ENCODE measurements at regions not wholly inside any gene's neighbourhood (a gene's known extent, or its start where the extent isn't known, plus 50 kb on each side); places are given as distances from the start of the nearest gene placed in this dataset.

DNA sequence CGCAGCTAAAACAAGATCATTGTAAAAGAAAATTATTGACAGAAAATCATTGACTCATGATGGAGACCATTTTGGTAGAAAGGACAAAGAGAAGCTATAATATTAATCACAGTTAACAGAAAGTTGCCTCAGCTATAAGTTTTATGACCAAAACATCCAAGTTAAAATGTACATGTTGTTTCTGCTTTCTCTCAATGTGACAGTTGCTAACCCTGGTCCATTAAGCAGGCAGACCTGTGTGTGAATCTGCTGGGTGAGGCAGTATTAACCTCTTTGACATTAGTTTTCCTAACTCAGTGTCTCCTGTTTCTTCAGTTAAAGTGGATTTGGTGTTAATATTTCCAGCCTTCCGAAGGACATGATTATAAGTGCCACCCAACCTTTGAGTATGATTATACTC, 94.8 kb upstream of the DCLK2 start:
- Mint-ChIP-seq H3K27me3 (ENCODE audit: low read depth in 3 of 3) (peaks cover 0 to 2% (median 0%) of the 10 kb centered on the region in 3 donors), H3K4me3 (no peak overlapping the region), H3K9me3 (peaks cover 0 to 2% (median 0%) of the 10 kb centered on the region in 6 donors), H3K27ac (no peak overlapping the region), H3K36me3 (no peaks in the 10 kb centered on the region), H3K4me1 (no peaks in the 10 kb centered on the region)
- no peak for DNase-seq

DNA sequence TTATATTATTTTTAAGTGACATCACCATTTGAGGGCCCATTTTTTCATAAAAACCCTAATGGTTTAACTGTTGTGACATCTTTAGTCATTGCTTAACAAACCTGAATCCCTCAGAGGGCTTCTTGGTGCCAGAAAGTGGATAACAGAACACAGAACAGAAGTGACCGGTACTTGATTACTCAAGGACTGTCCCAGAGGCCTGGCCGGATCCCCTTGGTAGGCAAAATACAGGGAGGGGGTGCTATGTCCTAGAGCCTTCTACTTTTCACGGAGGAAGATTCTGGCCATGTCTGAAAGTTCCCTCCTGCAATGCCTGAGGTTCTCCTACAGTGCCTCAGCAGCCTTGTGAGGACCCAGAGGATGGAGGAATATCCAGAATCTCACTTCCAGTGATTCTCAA, 94.3 kb upstream of the DCLK2 start:
- H3K4me3 Mint-ChIP-seq, result no peak overlapping the region
- no peaks in the 10 kb centered on the region for H3K36me3 Mint-ChIP-seq
- no peaks in the 10 kb centered on the region for H3K4me1 Mint-ChIP-seq
- H3K27me3 Mint-ChIP-seq (ENCODE audit: low read depth in 3 of 3), result peaks cover 0 to 2% (median 0%) of the 10 kb centered on the region in 3 donors
- H3K9me3 Mint-ChIP-seq, result peaks cover 0 to 2% (median 0%) of the 10 kb centered on the region in 6 donors
- DNase-seq, result no peak
- no peak overlapping the region for H3K27ac Mint-ChIP-seq

GRCh38 chr4:149985981-149986380, 92.3 kb upstream of the DCLK2 start:
- no peak overlapping the region for H3K27ac Mint-ChIP-seq
- H3K4me3 Mint-ChIP-seq, result no peak overlapping the region
- H3K9me3 Mint-ChIP-seq, result peaks cover 0 to 2% (median 0%) of the 10 kb centered on the region in 6 donors
- H3K36me3 Mint-ChIP-seq, result no peaks in the 10 kb centered on the region
- H3K27me3 Mint-ChIP-seq (ENCODE audit: low read depth in 3 of 3), result peaks cover 0 to 5% (median 2%) of the 10 kb centered on the region in 3 donors
- H3K4me1 Mint-ChIP-seq, result no peaks in the 10 kb centered on the region
- no peak for DNase-seq

- Mint-ChIP-seq H3K27ac (no peak overlapping the region), H3K4me3 (no peak overlapping the region), H3K9me3 (peaks cover 0 to 2% (median 0%) of the 10 kb centered on the region in 6 donors), H3K4me1 (no peaks in the 10 kb centered on the region), H3K36me3 (no peaks in the 10 kb centered on the region), H3K27me3 (ENCODE audit: low read depth in 3 of 3) (peaks cover 0 to 6% (median 2%) of the 10 kb centered on the region in 3 donors)
- DNase-seq, result no peak
Measured at GRCh38 chr4:149986917-149987316, 91.3 kb upstream of the DCLK2 start.

DNA sequence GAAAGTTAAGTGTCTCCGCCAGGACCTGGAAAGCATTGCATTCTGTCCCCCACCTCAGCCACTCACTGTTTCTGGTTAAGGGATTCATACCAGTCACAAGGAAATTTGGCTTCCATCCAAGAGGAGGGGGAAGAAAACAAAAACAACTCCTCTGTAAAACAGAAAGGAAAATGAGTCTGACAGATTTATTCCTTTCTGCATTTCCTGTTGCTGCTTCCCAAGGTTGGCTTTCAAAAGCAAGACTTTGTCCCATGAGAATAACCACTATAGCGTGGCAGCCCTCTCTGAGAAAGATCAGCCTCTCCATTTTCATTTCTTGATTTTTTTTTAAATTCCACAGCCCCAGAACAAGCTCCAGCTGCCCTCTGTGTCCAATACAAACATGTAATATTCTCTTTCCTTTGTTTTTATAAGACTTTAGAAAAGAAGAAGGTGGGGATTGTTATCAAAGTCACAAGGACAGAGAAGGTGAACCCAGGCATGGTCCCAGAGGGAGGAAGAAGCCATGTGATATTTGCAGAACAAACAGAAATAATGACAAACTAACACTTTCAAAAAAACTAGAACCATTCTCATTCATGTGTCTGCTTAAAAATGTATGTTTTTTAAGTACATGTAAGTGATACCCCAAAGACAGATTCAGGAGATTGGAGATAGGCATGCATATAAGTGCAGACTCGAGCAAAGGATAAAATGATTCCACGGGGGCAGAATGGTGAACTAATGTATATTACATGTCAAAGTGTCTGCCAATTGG, 90.7 kb upstream of the DCLK2 start:
- H3K9me3 Mint-ChIP-seq, result no peaks in the 10 kb centered on the region

GRCh38 chr4:149988087-149988410, 90.2 kb upstream of the DCLK2 start:
- H3K4me1 Mint-ChIP-seq, result no peaks in the 10 kb centered on the region
- H3K27ac Mint-ChIP-seq, result no peak overlapping the region
- no peaks in the 10 kb centered on the region for H3K36me3 Mint-ChIP-seq
- no peak for DNase-seq
- no peak overlapping the region for H3K4me3 Mint-ChIP-seq
- H3K27me3 Mint-ChIP-seq (ENCODE audit: low read depth in 3 of 3), result peaks cover 0 to 6% (median 0%) of the 10 kb centered on the region in 3 donors
- H3K9me3 Mint-ChIP-seq, result no peaks in the 10 kb centered on the region

More for the DNA sequence above, 90.7 kb upstream of the DCLK2 start:
- H3K27me3 Mint-ChIP-seq (ENCODE audit: low read depth in 3 of 3), result peaks cover 0 to 6% (median 0%) of the 10 kb centered on the region in 3 donors
- no peak overlapping the region for H3K27ac Mint-ChIP-seq
- H3K36me3 Mint-ChIP-seq, result no peaks in the 10 kb centered on the region
- DNase-seq, result no peak
- H3K4me1 Mint-ChIP-seq, result no peaks in the 10 kb centered on the region
- no peak overlapping the region for H3K4me3 Mint-ChIP-seq

DNA sequence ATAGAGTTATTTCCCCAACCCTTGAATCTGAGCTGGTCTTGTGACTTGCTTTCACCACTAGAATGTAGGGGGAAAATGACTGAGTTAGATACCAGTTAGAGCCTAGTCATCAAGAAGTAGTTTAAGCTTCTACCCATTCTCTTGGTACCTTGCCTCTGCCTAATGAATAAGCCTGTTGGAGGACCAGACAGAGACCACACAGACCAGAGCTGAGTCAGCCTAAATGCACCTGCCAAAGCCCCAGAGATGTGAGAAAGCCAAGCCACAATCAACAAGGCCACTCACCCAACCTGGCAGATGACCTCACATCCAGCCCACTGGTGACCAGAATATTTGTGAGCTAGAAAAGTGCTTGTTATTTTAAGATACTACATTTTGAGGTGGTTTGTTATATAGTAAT, 85.2 kb upstream of the DCLK2 start:
- Mint-ChIP-seq H3K27ac (no peak overlapping the region), H3K9me3 (no peaks in the 10 kb centered on the region), H3K27me3 (ENCODE audit: low read depth in 3 of 3) (peaks cover 0 to 6% (median 2%) of the 10 kb centered on the region in 3 donors), H3K4me3 (no peak overlapping the region), H3K4me1 (no peaks in the 10 kb centered on the region), H3K36me3 (no peaks in the 10 kb centered on the region)
- no peak for DNase-seq

DNA sequence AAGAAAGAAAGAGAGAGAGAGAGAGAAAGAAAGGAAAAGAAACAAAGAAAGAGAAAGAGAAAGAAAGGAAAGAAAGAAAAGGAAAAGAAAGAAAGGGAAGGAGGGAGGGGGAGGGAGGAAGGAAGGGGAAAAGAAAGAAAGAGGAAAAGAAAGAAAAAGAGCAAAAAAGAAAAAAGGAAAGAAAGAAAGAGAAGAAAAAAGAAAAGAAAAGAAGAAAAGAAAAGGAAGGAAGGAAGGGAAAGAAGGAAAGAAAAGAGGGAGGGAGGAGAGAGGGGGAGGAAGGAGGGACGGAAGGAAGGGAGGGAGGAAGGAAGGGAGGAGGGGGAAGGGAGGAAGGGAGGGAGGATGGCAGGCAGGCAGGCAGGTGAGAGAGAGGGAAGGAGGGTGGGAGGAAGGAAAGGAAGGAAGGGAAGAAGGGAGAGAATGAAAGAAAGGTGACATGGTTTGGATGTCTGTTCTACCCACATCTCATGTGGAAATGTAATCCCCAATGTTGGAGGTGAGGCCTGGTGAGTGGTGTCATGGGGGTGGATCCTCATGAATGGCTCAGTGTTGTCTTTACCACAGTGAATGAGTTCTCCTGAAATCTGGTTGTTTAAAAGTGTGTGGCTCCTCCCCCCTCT, 83.0 kb upstream of the DCLK2 start:
- no peak overlapping the region for H3K27ac Mint-ChIP-seq

DNA sequence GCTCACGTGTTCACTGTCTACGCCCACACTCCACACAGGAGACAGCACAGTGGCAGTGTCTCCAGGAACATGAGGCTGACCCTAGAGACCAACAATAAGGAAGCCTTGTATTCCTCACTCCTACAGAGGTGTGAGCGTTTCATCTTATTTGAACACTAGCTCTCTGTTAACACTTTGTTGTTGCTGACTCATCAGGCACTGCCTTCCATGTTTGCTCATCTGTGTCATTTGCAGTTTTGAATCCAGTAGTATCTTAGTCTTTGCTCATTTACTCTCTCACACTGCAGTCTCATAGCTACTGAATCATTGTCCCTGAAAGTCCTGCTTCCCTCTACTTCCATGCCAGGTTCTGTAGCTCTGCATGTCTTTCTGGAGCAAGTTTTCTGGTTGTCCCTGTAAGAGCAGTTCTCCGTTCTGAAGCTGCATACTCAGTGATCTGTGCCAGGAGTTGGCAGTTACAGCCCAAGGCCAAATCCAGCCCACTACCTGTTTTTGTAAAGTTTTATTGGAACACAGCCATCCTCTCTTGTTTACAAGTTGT, 80.3 kb upstream of the DCLK2 start:
- no peaks in the 10 kb centered on the region for H3K4me1 Mint-ChIP-seq
- no peak overlapping the region for H3K27ac Mint-ChIP-seq
- H3K9me3 Mint-ChIP-seq, result no peaks in the 10 kb centered on the region
- H3K36me3 Mint-ChIP-seq, result no peaks in the 10 kb centered on the region
- no peak overlapping the region for H3K4me3 Mint-ChIP-seq
- no peak for DNase-seq
- peaks cover 0 to 3% (median 2%) of the 10 kb centered on the region in 3 donors for H3K27me3 Mint-ChIP-seq (ENCODE audit: low read depth in 3 of 3)

More for the DNA sequence above, 83.0 kb upstream of the DCLK2 start:
- Mint-ChIP-seq H3K4me1 (no peaks in the 10 kb centered on the region), H3K36me3 (no peaks in the 10 kb centered on the region), H3K4me3 (no peak overlapping the region), H3K9me3 (no peaks in the 10 kb centered on the region), H3K27me3 (ENCODE audit: low read depth in 3 of 3) (peaks cover 0 to 6% (median 3%) of the 10 kb centered on the region in 3 donors)
- no peak for DNase-seq

DNA sequence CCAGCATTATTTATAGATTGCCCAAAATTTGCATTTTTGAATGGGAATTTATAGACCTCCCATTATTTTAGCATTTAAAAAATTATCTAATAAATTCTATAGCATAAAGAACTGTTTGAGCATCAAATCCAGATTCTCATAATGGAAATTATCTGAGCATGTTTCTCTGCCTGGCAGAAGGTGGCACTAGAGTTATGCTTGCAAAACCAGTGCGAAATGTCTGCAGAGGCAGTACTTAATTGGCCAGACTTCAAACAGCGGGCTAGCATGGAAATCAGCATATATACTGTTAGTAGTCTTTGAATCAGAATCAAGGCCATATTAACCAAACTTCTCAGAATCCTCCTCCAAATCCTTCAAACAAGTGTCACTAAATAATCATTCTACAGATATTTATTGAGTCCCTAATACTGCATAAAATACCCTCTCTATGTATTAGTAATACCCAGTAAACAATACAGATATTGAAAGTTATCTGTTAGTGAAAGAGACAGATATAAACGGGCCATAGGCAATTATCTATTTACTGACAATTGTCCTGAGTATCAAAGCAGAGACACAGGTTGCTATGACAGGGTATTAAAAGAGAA, 78.7 kb upstream of the DCLK2 start:
- H3K27ac Mint-ChIP-seq, result no peak overlapping the region
- no peaks in the 10 kb centered on the region for H3K9me3 Mint-ChIP-seq
- no peak for DNase-seq
- no peaks in the 10 kb centered on the region for H3K36me3 Mint-ChIP-seq
- H3K4me3 Mint-ChIP-seq, result no peak overlapping the region
- peaks cover 0 to 3% (median 2%) of the 10 kb centered on the region in 3 donors for H3K27me3 Mint-ChIP-seq (ENCODE audit: low read depth in 3 of 3)
- H3K4me1 Mint-ChIP-seq, result no peaks in the 10 kb centered on the region

GRCh38 chr4:150001815-150002214, 76.4 kb upstream of the DCLK2 start:
- Mint-ChIP-seq H3K4me3 (no peak overlapping the region), H3K27me3 (ENCODE audit: low read depth in 3 of 3) (peaks cover 0 to 3% (median 2%) of the 10 kb centered on the region in 3 donors)

GRCh38 chr4:150002561-150002960, 75.7 kb upstream of the DCLK2 start:
- DNase-seq, result no peak
- Mint-ChIP-seq H3K27me3 (ENCODE audit: low read depth in 3 of 3) (peaks cover 0 to 3% (median 2%) of the 10 kb centered on the region in 3 donors), H3K9me3 (no peaks in the 10 kb centered on the region), H3K36me3 (no peaks in the 10 kb centered on the region), H3K4me1 (no peaks in the 10 kb centered on the region), H3K4me3 (no peak overlapping the region), H3K27ac (no peak overlapping the region)

More at GRCh38 chr4:150001815-150002214, 76.4 kb upstream of the DCLK2 start:
- Mint-ChIP-seq H3K36me3 (no peaks in the 10 kb centered on the region), H3K27ac (no peak overlapping the region), H3K4me1 (no peaks in the 10 kb centered on the region), H3K9me3 (no peaks in the 10 kb centered on the region)
- DNase-seq, result no peak

- DNase-seq, result no peak
- Mint-ChIP-seq H3K27ac (no peak overlapping the region), H3K4me3 (no peak overlapping the region), H3K27me3 (ENCODE audit: low read depth in 3 of 3) (peaks cover 0 to 2% (median 0%) of the 10 kb centered on the region in 3 donors), H3K9me3 (no peaks in the 10 kb centered on the region), H3K36me3 (no peaks in the 10 kb centered on the region), H3K4me1 (no peaks in the 10 kb centered on the region)
Measured at GRCh38 chr4:150004481-150004880, 73.8 kb upstream of the DCLK2 start.

GRCh38 chr4:150005537-150005936, 72.7 kb upstream of the DCLK2 start:
- no peak for DNase-seq

More at GRCh38 chr4:150005537-150005936, 72.7 kb upstream of the DCLK2 start:
- H3K4me3 Mint-ChIP-seq, result no peak overlapping the region
- peaks cover 0 to 2% (median 0%) of the 10 kb centered on the region in 3 donors for H3K27me3 Mint-ChIP-seq (ENCODE audit: low read depth in 3 of 3)
- H3K9me3 Mint-ChIP-seq, result no peaks in the 10 kb centered on the region
- no peaks in the 10 kb centered on the region for H3K36me3 Mint-ChIP-seq
- no peaks in the 10 kb centered on the region for H3K4me1 Mint-ChIP-seq
- no peak overlapping the region for H3K27ac Mint-ChIP-seq
